Retinal pigment epithelial cell (primary cell): ENCODE measurements at regions not wholly inside any gene's neighbourhood (a gene's known extent, or its start where the extent isn't known, plus 50 kb on each side); places are given as distances from the start of the nearest gene placed in this dataset.

Experiments used
- DNase-seq: peaks from one replicate; pipeline ENCODE4 v3.0.0-alpha.2; 2010; ENCODE audit warnings: low read depth
- H3K4me3 ChIP-seq: 2 replicates; pipeline ENCODE4 v1.5.1; 2011; ENCODE audit warnings: mild to moderate bottlenecking, low read length, control low read depth, moderate library complexity
- TF ChIP-seq, protein P1 (sequence below): conservative IDR thresholded peaks from 2 replicates; pipeline ENCODE4 v1.5.1; 2011; ENCODE audit warnings: low read depth, low read length, control low read depth, inconsistent platforms

- TF ChIP-seq, protein P1, sequence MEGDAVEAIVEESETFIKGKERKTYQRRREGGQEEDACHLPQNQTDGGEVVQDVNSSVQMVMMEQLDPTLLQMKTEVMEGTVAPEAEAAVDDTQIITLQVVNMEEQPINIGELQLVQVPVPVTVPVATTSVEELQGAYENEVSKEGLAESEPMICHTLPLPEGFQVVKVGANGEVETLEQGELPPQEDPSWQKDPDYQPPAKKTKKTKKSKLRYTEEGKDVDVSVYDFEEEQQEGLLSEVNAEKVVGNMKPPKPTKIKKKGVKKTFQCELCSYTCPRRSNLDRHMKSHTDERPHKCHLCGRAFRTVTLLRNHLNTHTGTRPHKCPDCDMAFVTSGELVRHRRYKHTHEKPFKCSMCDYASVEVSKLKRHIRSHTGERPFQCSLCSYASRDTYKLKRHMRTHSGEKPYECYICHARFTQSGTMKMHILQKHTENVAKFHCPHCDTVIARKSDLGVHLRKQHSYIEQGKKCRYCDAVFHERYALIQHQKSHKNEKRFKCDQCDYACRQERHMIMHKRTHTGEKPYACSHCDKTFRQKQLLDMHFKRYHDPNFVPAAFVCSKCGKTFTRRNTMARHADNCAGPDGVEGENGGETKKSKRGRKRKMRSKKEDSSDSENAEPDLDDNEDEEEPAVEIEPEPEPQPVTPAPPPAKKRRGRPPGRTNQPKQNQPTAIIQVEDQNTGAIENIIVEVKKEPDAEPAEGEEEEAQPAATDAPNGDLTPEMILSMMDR, result no peak
- no peak overlapping the region for H3K4me3 ChIP-seq
- no peak for DNase-seq
Observed at GRCh38 chr3:83868909-83869567, 1089.8 kb upstream of the CADM2 start.

GRCh38 chr3:83873550-83873949 lies 1085.2 kb upstream of the CADM2 start:
- no peak overlapping the region for H3K4me3 ChIP-seq
- TF ChIP-seq, protein P1, result no peak
- DNase-seq, result no peak

GRCh38 chr3:83877910-83878309 lies 1080.9 kb upstream of the CADM2 start:
- no peak overlapping the region for H3K4me3 ChIP-seq
- DNase-seq, result no peak
- TF ChIP-seq, protein P1, result no peak

DNA sequence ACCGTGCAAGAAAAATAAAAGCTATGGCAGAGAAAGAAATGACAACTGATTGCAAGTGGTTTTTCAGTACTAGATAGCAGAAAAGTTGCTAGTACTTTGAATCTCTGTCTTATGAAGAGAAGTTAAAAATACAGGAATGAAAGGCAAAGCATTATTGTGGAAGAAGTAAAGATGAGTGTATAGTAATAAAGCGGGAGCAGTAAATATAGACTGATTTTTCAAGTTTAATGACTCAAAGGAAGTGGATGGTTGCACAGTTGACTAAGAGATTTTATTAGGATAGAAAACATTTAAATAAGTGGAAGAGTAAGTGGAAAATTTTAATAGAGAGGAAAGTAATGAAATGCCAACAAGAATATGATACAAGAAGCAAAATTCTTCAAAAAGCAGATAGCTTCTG lies 1076.1 kb upstream of the CADM2 start:
- no peak overlapping the region for H3K4me3 ChIP-seq
- TF ChIP-seq, protein P1, result no peak
- DNase-seq, result no peak

- no peak for DNase-seq
- TF ChIP-seq, protein P1, result no peak
- no peak overlapping the region for H3K4me3 ChIP-seq
Observed at GRCh38 chr3:83890039-83890762, 1068.6 kb upstream of the CADM2 start.

DNA sequence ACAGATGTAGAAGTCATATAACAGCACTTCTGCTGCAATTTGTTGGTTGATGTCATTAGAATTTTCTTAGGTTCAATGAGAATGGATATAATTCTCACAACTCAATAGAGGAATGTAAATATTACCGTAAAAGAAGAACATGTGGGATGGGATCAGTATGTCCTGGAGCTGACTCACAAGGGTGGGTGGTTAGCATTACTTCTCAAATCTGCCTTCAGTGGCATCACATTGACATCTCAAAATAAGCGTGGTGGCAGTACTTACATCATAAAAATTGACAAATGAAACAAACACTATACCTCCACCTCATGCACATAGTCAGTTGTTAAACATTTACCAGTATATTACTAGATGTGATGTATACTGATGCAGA lies 1068.0 kb upstream of the CADM2 start:
- TF ChIP-seq, protein P1, result no peak
- H3K4me3 ChIP-seq, result no peak overlapping the region
- DNase-seq, result no peak

DNA sequence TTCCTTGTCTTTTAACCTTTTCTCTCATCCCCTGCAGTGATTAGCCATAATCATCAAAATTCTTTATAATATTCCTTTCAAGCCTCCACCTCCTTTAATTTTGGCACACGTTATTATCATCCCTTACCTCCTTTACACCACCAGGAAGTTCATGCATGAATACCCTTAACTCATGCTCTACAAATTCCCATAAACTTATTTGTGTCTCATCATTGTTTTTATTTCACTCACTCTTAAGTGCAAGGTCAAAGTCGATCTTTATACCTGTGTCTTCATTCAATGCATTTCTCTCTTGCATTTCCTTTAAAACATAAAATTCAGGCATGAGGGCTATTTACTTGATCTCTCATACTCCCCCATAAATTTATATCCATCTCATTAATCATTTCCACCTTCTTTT lies 1064.6 kb upstream of the CADM2 start:
- no peak for DNase-seq

More for the DNA sequence above, 1064.6 kb upstream of the CADM2 start:
- H3K4me3 ChIP-seq, result no peak overlapping the region
- TF ChIP-seq, protein P1, result no peak
